ENCODE measurements at regions not wholly inside any gene's neighbourhood (a gene's known extent, or its start where the extent isn't known, plus 50 kb on each side); places are given as distances from the start of the nearest gene placed in this dataset.

DNA sequence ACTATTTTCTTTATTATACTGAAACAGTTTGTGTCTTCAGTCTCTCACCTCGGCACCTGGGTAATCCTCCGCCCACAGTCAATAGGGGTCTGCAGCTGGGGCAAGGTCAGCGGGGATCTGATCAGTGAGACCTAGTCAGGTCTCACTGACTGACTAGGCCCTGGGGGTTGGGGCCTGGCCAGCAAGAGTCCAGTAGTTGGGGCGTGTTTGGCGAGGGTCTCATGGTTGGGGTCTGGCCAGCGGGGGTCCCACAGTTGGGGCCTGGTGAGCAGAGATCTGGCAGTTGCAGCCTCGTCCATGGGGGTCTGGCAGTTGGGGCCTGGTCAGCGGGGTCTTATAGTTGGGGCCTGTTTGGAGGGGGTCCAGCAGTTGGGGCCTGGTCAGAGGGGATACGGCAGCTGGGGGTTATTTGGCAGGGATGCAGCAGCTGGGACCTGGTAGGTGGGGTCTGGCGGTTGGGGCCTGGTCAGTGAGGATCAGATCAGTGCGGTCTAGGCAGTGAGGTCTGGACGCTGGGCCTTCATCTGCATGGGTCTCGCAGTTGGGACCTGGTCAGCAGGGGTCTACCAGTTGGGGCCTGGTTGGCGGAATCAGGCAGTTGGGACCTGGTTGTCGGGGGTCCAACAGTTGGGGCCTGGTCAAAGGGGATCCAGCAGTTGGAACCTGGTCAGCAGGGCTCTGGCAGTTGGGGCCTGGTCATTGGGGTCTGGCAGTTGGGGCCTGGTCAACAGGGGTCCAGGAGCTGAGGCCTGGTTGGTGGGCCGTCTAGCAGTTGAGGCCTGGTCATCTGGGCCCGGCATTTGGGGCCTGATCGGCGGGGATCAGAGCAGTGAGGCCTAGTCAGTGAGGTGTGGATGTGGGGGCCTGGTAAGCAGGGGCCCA, 61.1 kb upstream of the TPM4 start:
- no peak overlapping the region for H3K27ac ChIP-seq (ENCODE audit: low read depth, low read length)
- 95% methylated on average over 19 of the region's 19 CpGs for WGBS (ENCODE audit: insufficient coverage)
- no peaks in the 10 kb centered on the region for H3K27me3 ChIP-seq (ENCODE audit: control insufficient read depth, insufficient read depth, low read length)
- no peak for DNase-seq (ENCODE audit: low read depth in 4 of 6, low spot score in 6 of 6)
- no peaks in the 10 kb centered on the region for H3K9me3 ChIP-seq (ENCODE audit: control insufficient read depth, insufficient read depth, low read length)
- no peak overlapping the region for H3K4me3 ChIP-seq (ENCODE audit: low read depth, low read length)
- H3K4me1 ChIP-seq (ENCODE audit: control insufficient read depth, insufficient read depth, low read length) = no peaks in the 10 kb centered on the region
- H3K36me3 ChIP-seq (ENCODE audit: control insufficient read depth, insufficient read depth, low read length) = no peaks in the 10 kb centered on the region

DNA sequence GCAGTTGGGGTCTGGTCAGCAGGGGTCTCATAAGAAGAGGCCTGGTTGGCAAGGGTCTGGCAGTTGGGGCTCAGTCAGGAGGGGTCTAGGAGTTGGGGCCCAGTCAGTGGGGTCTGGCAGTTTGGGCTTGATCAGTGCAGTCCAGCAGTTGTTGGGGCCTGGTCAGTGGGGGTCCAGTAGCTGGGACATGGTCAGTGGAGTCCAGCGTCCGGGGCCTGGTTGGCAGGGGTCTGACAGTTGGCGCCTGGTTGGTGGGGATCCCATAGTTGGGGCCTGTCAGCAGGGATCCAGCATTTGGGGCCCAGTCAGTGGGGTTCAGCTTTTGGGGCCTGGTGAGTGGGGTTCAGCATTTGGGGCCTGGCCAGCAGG, 60.5 kb upstream of the TPM4 start:
- DNase-seq (ENCODE audit: low read depth in 4 of 6, low spot score in 6 of 6) = no peak
- WGBS (ENCODE audit: insufficient coverage) = 95% methylated on average over 3 of the region's 3 CpGs
- Histone ChIP-seq H3K9me3 (ENCODE audit: control insufficient read depth, insufficient read depth, low read length) (no peaks in the 10 kb centered on the region), H3K4me3 (ENCODE audit: low read depth, low read length) (no peak overlapping the region), H3K27ac (ENCODE audit: low read depth, low read length) (no peak overlapping the region), H3K4me1 (ENCODE audit: control insufficient read depth, insufficient read depth, low read length) (no peaks in the 10 kb centered on the region), H3K27me3 (ENCODE audit: control insufficient read depth, insufficient read depth, low read length) (no peaks in the 10 kb centered on the region), H3K36me3 (ENCODE audit: control insufficient read depth, insufficient read depth, low read length) (no peaks in the 10 kb centered on the region)

GRCh38 chr19:16016226-16017137, 59.8 kb upstream of the TPM4 start:
- no peaks in the 10 kb centered on the region for H3K36me3 ChIP-seq (ENCODE audit: control insufficient read depth, insufficient read depth, low read length)

GRCh38 chr19:16017138-16017490, 59.2 kb upstream of the TPM4 start:
- no peaks in the 10 kb centered on the region for H3K4me1 ChIP-seq (ENCODE audit: control insufficient read depth, insufficient read depth, low read length)
- no peak for DNase-seq (ENCODE audit: low read depth in 4 of 6, low spot score in 6 of 6)
- H3K36me3 ChIP-seq (ENCODE audit: control insufficient read depth, insufficient read depth, low read length) = no peaks in the 10 kb centered on the region
- H3K9me3 ChIP-seq (ENCODE audit: control insufficient read depth, insufficient read depth, low read length) = no peaks in the 10 kb centered on the region
- WGBS (ENCODE audit: insufficient coverage) = 90% methylated on average over 10 of the region's 11 CpGs
- no peak overlapping the region for H3K4me3 ChIP-seq (ENCODE audit: low read depth, low read length)
- no peaks in the 10 kb centered on the region for H3K27me3 ChIP-seq (ENCODE audit: control insufficient read depth, insufficient read depth, low read length)
- H3K27ac ChIP-seq (ENCODE audit: low read depth, low read length) = no peak overlapping the region

More at GRCh38 chr19:16016226-16017137, 59.8 kb upstream of the TPM4 start:
- Histone ChIP-seq H3K4me3 (ENCODE audit: low read depth, low read length) (no peak overlapping the region), H3K27ac (ENCODE audit: low read depth, low read length) (no peak overlapping the region), H3K27me3 (ENCODE audit: control insufficient read depth, insufficient read depth, low read length) (no peaks in the 10 kb centered on the region), H3K4me1 (ENCODE audit: control insufficient read depth, insufficient read depth, low read length) (no peaks in the 10 kb centered on the region), H3K9me3 (ENCODE audit: control insufficient read depth, insufficient read depth, low read length) (no peaks in the 10 kb centered on the region)
- WGBS (ENCODE audit: insufficient coverage) = 93% methylated on average over 12 of the region's 15 CpGs
- DNase-seq (ENCODE audit: low read depth in 4 of 6, low spot score in 6 of 6) = no peak

DNA sequence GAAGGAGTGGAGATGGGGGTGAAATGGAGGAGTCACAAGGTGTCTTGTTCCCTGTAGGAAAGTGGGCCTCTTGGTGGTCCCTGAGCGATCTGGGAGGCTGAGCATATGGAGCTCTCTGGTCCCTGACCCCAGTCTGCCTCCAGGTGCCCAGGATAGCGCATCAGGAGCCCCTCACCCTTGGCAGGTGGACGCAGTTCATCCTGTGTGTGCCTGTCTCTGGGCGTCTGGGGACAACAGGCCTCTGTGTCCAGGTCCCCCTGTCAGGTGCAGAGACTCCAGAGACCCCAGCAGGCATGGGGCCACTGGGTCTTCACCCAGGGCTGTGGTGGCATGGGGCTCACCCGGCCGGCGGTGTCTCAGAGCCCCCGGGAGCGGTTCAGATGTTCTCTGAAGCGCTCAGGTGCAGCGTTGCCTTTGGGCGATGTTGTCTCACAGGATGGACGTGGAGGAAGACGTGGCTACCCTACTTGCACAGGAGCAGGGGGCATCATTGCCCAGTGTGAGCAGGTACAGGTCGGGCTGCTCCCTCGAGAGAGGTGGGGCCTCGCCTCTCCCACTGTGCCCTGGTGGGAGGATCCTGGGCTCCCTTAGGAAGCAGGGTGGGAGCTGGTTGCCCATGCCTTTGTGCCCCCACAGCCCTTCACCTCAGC, 58.1 kb upstream of the TPM4 start:
- H3K36me3 ChIP-seq (ENCODE audit: control insufficient read depth, insufficient read depth, low read length) = no peaks in the 10 kb centered on the region
- no peak for DNase-seq (ENCODE audit: low read depth in 4 of 6, low spot score in 6 of 6)
- H3K4me3 ChIP-seq (ENCODE audit: low read depth, low read length) = no peak overlapping the region
- H3K4me1 ChIP-seq (ENCODE audit: control insufficient read depth, insufficient read depth, low read length) = no peaks in the 10 kb centered on the region
- no peak overlapping the region for H3K27ac ChIP-seq (ENCODE audit: low read depth, low read length)
- H3K27me3 ChIP-seq (ENCODE audit: control insufficient read depth, insufficient read depth, low read length) = no peaks in the 10 kb centered on the region
- WGBS (ENCODE audit: insufficient coverage) = 88% methylated on average over 17 of the region's 17 CpGs
- H3K9me3 ChIP-seq (ENCODE audit: control insufficient read depth, insufficient read depth, low read length) = no peaks in the 10 kb centered on the region

DNA sequence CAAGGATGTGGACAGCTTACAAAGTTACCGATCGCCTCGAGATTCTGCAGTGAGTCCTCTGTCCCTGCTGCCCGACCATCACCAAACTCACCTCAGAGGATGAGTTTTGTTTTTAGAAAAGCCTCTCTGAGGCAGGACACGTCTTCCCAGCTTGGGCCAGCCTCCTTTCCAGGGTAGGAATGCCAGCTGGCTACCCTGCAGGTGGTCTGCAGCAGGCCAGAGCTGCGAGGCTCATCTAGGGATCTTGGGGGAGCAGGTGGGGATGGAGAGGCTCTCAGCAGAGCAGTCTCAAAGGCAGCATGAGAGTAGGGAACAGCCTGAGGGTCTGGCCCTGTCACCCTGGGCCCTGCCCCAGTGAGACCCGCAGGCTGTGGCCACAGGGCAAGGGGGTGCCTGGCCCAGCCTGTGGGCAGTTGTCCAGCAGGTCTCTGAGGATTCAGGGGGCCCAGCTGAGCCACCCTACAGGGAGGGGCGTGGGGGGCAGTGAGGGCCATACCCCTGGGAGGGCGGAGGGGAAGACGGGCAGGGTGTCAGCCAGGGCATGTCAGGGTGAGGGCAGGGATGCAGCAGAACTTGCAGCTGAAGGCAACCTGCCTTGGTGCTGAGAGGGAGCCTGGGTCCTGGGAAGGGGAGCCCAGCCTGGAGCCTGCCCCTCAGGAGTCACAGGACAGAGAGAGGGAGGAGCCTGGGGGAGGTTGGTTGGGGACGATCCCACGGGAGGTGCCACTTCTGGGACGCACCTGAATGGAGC, 57.3 kb upstream of the TPM4 start:
- Histone ChIP-seq H3K27me3 (ENCODE audit: control insufficient read depth, insufficient read depth, low read length) (no peaks in the 10 kb centered on the region), H3K4me3 (ENCODE audit: low read depth, low read length) (no peak overlapping the region), H3K36me3 (ENCODE audit: control insufficient read depth, insufficient read depth, low read length) (no peaks in the 10 kb centered on the region), H3K4me1 (ENCODE audit: control insufficient read depth, insufficient read depth, low read length) (no peaks in the 10 kb centered on the region), H3K27ac (ENCODE audit: low read depth, low read length) (no peak overlapping the region), H3K9me3 (ENCODE audit: control insufficient read depth, insufficient read depth, low read length) (no peaks in the 10 kb centered on the region)
- no peak for DNase-seq (ENCODE audit: low read depth in 4 of 6, low spot score in 6 of 6)
- WGBS (ENCODE audit: insufficient coverage) = 64% methylated on average over 13 of the region's 13 CpGs

DNA sequence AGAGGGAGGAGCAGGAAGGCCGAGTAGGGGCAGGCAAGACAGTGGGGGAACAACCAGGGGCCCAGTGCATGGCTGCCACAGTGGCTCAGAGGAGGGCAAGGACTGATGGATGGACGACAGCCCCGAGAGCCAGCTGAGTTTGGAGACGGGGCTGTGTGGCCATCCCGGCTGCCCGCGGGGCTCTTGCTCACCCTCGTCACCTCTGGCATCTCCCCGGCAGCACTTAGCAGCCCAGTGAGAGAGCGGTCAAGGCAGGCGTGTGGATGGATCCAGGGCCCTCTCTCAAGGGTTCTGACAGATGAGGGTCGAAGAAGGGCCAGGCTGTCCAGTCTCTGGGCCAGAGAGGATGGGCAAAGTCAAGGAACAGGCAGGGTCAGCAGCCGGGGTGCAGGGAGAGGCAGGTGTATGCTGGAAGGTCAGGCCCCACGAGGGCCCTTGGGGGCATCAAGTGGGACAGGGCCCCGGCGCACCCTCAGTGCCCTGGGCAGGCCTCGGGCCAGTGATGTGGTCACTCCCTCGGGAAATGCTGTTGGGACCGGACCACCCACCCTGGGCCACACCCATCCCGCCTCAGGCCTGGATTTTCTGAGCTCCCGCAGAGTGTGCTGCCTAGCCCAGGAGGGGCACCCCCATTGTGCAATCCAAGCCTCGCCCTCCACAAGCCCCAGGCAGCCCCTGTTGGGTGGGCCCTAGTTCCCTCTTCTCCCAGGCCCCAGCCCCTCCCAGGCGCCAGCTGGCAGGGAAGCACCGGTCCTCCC, 56.4 kb upstream of the TPM4 start:
- WGBS (ENCODE audit: insufficient coverage) = 77% methylated on average over 24 of the region's 24 CpGs
- Histone ChIP-seq H3K9me3 (ENCODE audit: control insufficient read depth, insufficient read depth, low read length) (no peaks in the 10 kb centered on the region), H3K27me3 (ENCODE audit: control insufficient read depth, insufficient read depth, low read length) (no peaks in the 10 kb centered on the region), H3K4me3 (ENCODE audit: low read depth, low read length) (no peak overlapping the region), H3K4me1 (ENCODE audit: control insufficient read depth, insufficient read depth, low read length) (no peaks in the 10 kb centered on the region), H3K27ac (ENCODE audit: low read depth, low read length) (no peak overlapping the region), H3K36me3 (ENCODE audit: control insufficient read depth, insufficient read depth, low read length) (no peaks in the 10 kb centered on the region)
- no peak for DNase-seq (ENCODE audit: low read depth in 4 of 6, low spot score in 6 of 6)

DNA sequence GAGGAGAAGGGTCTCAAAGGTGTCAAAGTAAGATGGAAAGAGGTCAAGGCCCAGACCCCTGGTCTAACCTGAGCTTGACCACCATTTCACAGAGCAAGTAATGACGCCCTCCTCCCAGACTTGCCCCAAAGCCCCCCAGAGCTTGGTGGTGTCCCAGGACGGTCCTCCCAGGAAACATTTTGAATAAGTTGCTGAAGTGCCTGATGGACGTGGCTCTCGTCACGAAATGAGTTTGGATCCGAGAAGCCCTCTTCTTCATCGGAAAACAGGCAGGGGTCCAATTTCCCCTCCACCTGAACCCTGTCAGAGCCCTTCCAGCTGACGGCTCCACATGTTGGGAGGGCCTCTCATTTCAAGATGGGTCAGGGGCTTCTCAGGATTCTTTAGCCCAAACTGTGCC, 54.5 kb upstream of the TPM4 start:
- Histone ChIP-seq H3K36me3 (ENCODE audit: control insufficient read depth, insufficient read depth, low read length) (no peaks in the 10 kb centered on the region), H3K9me3 (ENCODE audit: control insufficient read depth, insufficient read depth, low read length) (no peaks in the 10 kb centered on the region), H3K27ac (ENCODE audit: low read depth, low read length) (no peak overlapping the region), H3K27me3 (ENCODE audit: control insufficient read depth, insufficient read depth, low read length) (no peaks in the 10 kb centered on the region), H3K4me3 (ENCODE audit: low read depth, low read length) (no peak overlapping the region), H3K4me1 (ENCODE audit: control insufficient read depth, insufficient read depth, low read length) (no peaks in the 10 kb centered on the region)
- DNase-seq (ENCODE audit: low read depth in 4 of 6, low spot score in 6 of 6) = no peak
- WGBS (ENCODE audit: insufficient coverage) = 86% methylated on average over 5 of the region's 8 CpGs
